GM12874 (cell line): ENCODE measurements at regions not wholly inside any gene's neighbourhood (a gene's known extent, or its start where the extent isn't known, plus 50 kb on each side); places are given as distances from the start of the nearest gene placed in this dataset.

Source experiments
- CTCF ChIP-seq: IDR thresholded peaks from 2 replicates; pipeline ENCODE4 v1.5.1; 2011; ENCODE audit warnings: low read depth, mild to moderate bottlenecking, control low read depth, low read length, moderate library complexity; ENCODE audit not compliant: insufficient read depth

DNA sequence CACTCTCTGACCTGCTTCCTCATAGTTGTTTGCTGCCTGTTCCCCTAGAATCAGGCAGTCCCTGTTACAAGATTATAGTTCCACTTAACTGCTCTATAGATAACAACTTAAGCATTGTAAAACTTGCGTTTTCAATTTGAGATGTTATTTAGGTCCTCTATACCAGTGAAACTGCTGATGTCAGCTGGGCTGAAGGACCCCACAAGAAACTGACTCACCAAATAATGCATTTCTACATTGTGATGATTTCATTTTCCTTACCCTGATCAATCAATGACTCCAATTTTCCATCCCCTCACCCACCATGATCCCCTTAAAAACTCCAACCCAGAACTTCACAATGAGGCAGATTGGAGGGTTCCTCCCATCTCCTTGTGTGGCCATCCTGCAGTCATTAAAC is 280.7 kb downstream of the SLITRK1 start:
- no peak for TF ChIP-seq CTCF

GRCh38 chr13:83592095-83592494 is 290.2 kb downstream of the SLITRK1 start:
- no peak for TF ChIP-seq CTCF

DNA sequence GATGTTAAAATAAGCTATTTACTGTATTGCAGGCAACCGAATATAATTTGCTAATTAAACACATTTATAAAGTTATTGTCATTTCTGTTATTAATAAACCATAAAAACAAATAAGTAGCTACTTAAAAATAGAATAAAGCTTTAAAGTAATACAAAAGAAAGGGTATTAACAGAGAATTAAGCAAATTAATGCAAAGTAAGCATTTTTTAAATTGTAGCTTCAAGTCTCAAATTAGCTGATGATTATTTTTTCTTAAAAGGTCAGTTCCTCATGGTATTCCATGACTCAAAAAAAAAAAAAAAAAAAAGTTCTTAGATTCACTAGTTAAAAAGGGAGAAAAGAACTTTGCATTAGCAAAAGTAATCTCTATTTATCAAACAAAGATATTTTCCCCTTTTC is 292.5 kb downstream of the SLITRK1 start:
- TF ChIP-seq CTCF: no peak

DNA sequence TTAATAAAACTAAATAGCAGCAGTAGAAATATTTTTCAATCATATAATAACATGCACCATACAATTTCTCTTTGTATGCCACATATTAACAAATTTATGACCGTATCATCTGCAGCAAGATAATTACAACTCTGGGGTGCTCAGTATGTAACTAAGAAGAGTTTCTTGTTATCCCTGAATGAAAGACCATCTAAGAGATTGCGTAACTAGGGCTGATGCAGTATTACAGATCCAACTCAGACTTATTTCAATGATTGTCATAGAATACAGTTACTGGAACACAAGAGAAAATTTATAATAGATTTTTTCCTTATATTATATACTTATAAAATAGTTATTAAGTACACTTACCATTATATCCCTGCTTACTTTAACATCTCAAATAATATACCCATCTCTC is 305.1 kb downstream of the SLITRK1 start:
- no peak for TF ChIP-seq CTCF

GRCh38 chr13:83568019-83568418 is 314.3 kb downstream of the SLITRK1 start:
- TF ChIP-seq CTCF: no peak

DNA sequence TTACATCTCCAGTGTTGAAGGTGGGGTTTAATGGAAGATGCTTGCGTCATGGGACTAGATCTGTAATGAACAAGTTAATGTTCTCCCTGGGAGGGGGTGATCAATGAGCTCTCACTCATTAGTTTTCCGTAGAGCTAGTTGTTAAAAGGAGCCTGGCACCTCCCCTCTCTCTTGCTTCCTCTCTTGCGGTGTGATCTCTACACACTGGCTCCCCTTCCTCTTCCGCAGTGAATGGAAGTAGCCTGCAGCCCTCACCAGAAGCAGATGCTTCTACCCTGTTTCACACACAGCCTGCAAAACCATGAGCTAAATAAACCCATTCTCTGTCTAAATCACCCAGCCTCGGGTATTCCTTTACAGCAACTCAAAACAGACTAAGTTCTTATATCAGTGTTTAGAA is 318.8 kb downstream of the SLITRK1 start:
- no peak for TF ChIP-seq CTCF

GRCh38 chr13:83557845-83558244 is 324.4 kb downstream of the SLITRK1 start:
- TF ChIP-seq CTCF: no peak

GRCh38 chr13:83549671-83550070 is 332.6 kb downstream of the SLITRK1 start:
- TF ChIP-seq CTCF: no peak
